Globus pallidus (tissue), 1 donor: ENCODE measurements at regions not wholly inside any gene's neighbourhood (a gene's known extent, or its start where the extent isn't known, plus 50 kb on each side); places are given as distances from the start of the nearest gene placed in this dataset.
"Not testable (repeated sequence)": the region's sequence is repeated elsewhere in the genome, so short reads cannot be mapped to it uniquely, and the experiment has no call there.

ENCODE experiments used
- DNase-seq: peaks from one replicate; pipeline ENCODE4 v3.0.0-alpha.2; 2015; ENCODE audit warnings: low spot score

DNA sequence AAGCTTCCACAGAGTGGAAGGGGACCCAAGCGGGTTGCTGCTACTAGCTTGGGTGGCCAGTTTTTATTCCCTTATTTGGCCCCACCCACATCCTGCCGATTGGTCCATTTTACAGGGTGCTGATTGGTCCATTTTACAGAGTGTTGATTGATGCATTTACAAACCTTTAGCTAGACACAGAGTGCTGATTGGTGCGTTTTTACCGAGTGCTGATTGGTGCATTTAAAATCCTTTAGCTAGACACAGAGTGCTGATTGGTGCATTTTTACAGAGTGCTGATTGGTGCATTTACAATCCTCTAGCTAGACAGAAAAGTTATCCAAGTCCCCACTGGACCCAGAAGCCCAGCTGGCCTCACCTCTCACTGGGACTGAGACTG lies 187.0 kb upstream of the KCNMB2 start:
- DNase-seq, result not testable (repeated sequence)

DNA sequence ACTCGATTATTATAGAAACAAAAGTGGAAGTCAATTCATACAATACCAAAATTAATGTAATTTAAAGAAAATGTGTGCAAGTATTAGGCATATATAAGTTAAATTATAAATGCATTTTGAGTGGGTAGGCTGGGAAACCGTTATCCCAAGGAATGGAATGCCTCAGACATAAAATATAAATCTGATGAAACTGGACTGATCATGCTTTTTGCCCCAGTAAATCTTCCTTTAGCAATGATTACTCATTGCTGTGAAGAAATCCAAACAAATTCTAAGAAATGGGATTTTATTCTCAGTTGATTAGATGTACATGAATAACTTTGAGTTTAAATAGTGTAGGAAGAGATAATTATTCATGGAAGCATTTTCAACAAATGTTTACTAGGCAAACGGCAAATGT lies 185.5 kb upstream of the KCNMB2 start:
- DNase-seq, result no peak

DNA sequence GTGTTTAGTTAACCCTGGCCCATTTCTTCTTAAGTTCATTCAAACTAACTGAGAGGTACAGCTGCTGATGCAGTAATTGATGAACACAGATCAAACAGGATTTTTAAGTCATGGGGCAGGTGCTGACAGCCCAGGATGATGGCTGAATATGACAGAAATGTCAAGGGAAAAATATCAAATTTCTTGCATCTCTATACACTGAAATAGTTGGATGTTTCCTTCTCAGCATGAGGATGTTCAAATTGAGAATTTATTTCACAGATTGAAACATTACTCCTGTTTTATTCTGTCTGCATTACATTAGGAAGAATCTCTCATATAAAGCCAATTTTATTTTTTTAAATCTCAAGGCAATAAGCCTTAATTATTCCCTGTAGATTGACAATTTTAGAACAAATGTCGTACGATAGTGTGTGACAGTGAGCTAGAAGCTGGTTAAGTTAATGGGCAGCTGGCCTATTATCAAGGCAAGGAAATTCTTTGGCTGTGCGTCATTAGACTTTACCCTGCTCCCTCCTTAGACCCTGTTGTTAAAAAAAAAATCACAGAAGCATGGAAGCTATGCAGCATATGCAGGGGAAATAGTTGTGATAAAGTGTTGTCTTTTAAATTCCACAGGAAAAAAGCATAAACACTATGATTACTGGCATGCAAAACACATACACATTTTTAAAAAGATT lies 183.8 kb upstream of the KCNMB2 start:
- DNase-seq, result no peak

DNA sequence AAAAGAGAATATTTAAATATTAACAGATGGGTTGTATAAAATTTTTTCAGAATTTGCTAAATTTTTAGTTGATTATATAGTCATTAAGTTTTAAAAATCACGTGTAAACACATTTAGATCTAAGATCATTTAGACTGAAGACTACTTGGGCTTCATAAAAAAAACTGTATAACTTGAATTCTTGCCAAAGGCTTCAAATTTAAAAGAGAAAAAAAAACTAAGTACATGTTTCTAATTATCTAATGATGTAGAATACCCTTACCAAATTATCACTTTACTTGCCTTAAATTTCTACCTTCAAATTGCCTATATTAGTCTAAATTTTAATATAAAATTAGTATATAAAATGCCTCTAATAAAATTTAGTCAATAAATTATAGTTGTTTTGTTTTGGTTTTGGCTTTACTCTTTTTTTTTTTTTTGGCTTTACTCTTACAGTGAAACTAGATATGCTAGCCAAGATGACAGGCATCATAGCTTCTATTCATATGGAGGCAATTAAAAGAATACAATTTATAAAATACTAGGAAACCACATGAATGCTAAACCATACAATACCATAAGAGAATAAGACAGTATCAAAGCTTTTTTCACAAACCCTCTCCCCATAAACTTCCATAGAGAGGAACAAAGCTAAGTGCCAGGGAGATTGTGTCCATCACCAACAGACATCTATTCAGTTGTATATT lies 183.1 kb upstream of the KCNMB2 start:
- DNase-seq, result no peak

DNA sequence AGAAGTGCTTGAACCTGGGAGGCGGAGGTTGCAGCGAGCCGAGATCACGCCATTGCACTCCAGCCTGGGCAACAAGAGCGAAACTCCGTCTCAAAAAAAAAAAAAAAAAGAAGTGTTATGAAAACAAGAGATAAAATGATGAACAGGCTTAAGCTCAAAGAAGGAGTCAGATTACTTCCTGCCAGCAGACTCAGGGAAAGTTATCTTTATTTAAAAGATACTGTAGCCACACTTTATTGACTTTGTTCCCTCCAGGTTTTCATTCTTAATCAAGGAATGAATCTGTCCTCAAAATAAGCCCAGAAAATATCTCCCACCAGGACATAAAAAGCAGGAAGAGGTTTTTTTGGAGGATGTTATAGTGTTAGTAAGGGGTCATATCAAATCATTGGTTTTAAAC lies 176.5 kb upstream of the KCNMB2 start:
- DNase-seq, result no peak

DNA sequence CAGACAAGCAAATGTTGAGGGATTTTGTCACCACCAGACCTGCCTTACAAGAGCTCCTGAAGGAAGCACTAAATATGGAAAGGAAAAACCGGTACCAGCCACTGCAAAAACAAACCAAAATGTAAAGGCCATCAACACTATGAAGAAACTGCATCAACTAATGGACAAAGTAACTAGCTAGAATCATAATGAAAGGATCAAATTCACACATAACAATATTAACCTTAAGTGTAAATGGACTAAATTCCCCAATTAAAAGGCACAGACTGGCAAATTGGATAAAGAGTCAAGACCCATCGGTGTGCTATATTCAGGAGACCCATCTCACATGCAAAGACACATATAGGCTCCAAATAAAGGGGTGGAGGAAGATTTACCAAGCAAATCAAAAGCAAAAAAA lies 173.2 kb upstream of the KCNMB2 start:
- not testable (repeated sequence) for DNase-seq

DNA sequence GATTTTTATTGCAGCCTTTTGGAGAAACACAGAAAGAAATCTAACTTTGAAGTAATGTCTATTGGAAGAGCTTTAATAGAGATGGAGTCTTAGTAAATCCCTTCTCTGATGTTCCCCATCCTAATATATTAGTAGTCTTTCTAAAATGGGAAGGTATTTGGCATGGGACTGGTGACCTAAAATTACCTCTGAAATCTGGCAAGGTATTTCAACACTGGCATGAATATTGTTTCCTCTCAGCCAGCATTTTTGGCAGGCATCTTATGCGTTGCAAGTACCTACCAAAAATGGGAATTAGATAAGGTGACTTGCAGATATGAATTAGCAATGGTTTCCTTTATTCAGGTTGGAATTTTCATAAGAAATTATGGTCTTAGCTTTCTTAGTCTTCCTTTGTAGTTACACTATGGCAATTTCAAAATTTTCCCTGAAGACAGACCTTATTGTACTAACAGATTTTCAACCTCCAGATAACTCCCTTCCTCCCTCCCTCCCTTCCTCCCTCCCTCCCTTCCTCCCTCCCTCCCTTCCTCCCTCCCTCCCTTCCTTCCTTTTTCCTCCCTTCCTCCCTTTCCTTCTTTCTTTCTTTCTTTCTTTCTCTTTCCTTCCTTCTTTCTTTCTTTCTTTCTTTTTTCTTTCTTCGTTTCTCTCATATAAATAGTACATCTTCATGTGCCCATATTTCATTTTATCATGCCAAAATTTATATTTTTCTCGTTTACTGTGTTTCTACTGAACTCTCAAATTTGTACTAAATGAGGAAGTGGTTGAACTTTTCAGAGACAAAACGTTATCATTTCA lies 168.2 kb upstream of the KCNMB2 start:
- no peak for DNase-seq

DNA sequence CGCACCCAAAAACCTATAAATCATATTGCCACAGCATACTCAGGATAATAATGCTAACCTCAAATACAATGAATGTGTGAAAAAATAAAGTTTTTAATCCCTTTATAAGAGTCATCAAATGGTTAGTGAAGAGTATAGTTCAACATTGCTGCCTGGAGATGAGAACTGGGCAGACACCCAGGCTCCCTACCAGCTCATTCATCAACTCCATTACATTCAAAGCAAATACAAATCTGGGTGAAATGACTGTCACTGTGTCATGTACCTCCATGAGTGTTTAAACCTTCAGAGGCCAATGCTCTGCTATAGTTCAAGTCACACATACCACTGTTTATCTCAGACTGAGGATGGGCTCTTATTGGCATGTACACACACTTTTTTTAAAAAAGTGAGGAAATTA lies 167.2 kb upstream of the KCNMB2 start:
- no peak for DNase-seq

DNA sequence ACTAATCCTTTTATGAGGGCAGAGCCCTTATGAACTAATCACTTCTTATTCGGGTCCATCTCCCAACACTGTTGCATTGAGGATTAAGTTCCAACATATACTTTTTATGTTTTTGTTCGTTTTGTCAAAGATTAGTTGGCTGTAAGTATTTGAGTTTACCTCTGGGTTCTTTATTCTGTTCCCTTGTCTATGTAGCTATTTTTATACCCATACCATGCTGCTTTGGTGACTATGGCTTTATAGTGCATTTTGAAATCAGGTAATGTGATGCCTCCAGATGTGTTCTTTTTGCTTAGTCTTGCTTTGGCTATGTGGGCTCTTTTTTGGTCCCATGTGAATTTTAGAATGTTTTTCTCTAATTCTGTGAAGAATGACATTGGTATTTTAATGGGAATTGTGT lies 166.4 kb upstream of the KCNMB2 start:
- DNase-seq, result no peak

DNA sequence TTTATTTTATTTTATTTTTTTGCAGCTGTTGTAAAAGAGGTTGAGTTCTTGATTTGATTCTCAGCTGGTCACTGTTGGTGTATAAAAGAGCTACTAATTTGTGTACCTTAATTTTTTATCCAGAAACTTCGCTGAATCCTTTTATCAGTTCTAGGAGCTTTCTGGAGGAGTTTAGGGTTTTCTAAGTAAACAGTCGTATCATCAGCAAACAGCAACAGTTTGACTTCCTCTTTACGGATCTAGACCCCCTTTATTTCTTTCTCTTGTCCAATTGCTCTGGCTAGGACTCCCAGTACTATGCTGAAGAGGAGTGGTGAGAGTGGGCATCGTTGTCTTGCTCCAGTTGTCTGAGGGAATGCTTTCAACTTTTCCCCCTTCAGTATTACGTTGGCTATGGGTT lies 165.8 kb upstream of the KCNMB2 start:
- no peak for DNase-seq

DNA sequence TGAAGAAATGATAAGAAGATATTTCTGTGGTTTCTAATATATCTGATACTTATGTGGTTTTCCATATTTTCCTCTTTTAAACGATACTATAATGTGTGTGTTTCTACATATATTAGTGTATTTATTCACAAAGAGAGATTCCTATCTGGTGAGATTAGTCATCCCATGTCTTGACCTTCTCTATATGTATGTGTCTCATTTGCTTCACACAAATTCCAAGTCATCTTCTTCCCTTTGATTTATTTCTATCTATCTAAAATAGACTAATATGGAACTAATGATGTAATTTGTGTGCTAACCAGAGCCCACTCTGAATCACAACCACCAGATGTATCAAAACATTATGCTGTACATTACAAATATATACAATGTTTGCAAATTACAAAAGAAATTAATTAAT lies 154.7 kb upstream of the KCNMB2 start:
- no peak for DNase-seq

DNA sequence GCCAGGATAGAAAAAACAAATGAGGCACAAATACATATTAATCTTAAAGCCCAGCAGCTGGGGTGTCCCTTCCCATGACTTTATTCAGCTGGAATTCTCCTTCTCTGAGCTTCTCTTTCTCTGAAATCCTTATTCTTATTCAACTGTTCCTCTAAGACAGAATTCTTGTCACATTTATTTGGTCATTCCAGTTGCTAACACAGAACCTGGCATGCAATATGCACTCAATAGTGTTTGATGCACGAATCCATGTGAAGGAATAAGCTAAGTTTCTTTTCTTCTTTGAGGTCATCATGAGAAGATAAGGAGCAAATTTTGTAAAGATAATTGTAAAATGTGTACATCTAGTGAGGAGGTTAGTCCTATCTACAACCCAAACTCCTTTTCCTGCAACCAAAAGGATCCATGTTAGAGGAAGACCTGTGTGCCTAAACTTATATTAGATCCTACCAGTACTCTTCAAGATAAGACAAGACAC lies 154.2 kb upstream of the KCNMB2 start:
- no peak for DNase-seq

DNA sequence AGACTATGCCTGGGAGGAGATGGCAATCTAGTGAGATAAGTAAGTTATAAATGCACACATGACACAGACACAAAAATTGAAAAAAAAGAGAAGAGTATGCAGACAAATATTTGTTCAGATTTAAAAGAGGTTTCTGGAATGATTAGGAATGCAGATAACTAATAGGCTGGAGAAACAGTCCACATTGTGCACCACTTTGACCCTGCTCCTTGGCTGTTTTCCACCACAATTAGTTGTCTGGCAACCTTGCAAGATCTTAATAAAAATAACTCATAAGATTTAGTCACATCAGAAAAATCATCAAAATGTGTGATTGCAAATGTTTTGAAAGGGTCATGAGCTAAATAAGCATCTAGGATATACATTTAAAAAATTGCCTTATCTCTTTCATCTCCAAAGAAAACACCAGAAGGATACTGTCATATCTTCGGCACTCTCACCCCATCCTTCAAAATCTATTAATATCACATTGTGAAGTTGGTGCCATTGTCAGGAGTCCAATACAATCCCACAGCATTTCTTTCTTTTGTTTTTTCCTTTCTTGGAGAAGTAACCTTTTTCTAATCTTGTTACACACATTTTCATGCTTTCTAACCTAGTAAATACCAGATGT lies 153.7 kb upstream of the KCNMB2 start:
- DNase-seq, result no peak

DNA sequence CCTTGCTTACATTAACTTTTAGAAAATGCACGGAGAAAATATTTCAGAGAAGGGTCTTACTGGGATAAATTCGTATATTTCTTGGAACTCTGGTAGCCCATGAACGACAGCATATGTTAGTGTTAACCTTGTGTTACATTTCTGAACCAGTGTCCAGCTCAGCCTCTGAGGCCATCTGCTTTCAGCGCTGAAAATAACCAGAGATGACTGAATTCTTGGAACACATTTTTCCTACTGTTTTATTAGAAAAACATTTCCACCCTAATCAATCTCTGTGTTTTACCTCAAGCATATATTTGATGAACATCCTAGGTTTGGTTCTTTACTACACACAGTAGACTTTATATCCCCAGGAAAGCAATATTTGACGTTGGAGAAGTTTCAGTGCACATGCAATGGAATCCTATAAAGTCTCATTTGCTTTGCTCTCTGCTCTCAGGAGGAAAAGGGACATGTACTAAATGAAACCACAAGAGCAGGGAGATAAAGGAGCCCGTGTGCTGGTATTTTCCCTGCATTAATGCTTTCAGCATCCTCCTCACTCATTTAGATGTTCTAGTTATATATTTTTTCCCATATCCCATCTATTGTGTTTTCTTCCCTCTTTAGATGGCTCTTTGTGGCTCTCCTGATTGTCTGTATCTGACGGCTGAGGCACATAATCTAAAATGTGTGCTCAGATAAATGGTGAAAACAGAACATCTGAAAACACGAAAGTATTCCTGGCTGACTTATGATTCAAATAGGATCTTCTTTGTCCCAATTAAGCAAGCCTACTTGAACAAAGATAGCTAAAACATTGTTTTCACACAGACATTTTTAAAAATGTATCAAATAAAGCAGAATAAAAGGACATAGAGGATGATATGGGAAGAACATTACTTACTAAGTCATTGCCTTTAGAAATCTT lies 151.7 kb upstream of the KCNMB2 start:
- DNase-seq, result no peak

DNA sequence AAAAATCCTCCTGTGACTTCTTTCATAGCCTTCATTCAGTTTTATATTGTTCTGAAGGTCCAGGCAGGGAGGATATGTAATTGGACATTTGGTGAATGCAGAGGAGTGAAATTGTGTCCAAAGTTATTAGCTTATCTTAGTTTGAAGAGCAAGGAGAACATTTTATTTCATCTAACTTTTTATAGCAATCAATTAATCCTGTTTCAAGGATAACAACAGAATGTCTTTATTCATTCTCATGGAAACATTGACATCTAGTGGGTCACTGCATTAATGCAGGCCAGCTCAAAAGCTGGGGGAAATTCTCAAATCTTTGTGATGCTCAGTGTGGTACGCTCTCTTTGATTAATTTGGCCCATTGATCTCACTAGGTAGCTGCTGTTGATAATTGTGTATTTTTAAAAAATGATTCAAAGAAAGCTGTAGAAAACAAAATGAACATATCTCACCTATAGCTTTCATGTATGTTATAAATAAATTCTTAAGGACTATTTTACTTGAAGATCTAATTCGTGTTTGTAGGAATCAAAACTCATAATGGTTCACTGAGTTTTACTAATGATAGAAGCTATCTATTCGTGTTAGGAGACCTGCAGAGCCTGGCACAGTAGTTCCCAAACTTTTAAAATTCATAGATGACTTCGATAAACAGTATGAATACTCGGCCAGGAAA lies 150.8 kb upstream of the KCNMB2 start:
- peak; percentile 56 for DNase-seq

DNA sequence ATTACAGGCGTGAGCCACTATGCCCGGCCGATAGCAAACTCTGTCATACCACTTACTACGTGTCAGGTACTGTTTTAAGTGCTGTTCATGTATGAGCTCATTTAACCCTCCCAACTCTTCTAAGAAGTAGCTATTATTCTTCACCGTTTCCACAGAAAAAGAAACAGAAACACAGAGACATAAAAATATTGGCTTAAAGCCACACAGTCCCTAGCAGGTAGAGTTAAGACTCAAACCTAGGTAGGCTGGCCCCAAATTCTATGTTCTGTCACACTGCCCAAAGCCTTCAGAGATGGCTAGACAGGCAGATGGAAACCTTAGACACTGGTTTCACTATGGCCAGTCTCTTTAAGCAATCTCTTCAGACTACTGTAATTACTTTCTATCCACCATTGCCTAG lies 149.8 kb upstream of the KCNMB2 start:
- DNase-seq, result no peak

DNA sequence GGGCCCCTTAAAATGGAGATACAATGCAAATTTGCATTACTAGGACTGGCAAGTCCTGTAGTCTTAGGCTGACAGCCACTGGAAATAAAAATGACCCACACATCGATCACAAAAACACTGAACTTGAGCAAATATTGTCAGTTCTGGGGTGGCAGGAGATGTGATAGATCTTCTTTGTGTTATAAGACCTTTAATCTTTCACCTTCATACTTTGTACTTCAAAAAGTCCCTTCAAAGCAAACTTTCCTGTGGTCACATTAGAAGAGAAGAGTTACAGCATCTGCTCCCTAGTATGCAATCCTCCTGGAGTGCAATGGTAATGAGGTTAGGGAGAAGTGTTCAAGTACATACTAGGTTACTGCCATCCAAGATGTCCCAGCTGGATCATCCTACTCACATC lies 149.4 kb upstream of the KCNMB2 start:
- DNase-seq, result no peak

DNA sequence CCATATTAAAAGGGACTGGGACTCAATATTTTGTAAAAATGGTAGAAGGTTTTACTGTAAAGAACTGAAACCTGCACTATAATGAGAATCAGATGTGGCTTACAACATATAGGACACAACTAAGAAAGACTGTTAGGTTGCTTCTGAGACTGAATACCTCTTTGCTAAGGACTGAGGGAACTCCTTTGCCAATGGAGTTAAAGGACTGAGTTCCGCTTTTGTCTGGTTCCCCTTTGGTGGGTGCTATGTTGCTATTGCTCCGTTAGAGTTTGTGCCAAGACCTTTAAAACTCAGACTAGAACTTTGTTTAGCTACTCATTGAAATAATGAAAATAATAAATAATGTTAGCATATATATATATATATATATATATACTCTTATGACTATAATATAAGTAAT lies 147.8 kb upstream of the KCNMB2 start:
- no peak for DNase-seq

DNA sequence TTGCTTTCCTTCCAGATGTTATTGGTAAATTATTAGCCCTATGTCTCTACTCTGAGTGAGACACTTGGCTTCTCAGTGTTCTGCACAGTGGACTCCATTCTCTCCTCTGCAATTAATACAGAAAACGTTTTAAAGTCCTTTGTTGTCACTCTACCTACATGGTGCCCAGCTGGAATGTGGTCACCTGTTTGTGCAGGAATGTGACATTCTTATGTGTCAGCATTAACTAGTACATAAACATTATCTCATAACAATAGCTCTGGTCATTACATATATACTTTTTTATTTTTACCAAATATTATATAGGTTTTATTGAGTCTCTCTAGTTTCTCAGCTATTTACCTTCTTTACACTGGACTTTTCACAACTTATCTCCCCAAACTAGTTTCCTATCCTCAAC lies 147.0 kb upstream of the KCNMB2 start:
- no peak for DNase-seq

DNA sequence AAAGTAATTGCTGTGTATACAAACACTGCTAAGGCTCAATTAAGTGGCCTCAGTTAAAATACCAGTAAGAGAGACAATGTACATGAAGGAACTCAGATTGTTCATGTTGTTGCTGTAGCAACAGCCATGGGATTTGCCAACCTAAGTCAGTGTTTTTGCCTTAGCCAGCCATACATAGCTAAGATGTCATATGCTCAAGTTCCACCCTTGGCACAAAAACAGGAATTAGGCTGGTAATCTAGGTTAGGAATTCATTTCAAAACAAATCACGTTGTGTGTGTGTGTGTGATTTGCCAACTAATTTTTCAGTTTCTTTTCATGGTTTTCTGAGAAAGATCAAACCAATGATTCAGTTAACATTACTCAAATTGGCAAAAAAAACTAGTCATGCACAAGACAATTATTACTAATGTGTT lies 143.7 kb upstream of the KCNMB2 start:
- DNase-seq, result no peak

DNA sequence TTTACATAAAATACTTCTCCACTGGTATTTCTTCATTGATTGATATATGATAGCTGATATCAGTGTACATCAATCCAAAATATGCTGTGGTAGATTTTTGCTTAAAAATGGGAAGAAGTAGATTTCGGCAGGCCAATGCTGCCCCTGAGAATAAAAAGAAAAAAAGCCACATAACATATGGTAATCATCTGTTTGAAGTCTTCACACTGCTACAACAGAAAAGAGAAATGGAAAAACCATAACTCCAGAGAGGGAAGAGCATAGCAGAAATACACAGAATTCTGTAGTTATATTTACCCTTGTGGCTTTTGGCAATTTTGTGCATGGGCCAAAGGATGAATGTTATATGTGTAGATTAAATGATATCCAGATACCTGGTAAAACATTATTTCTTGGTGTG lies 143.1 kb upstream of the KCNMB2 start:
- no peak for DNase-seq
